ENCODE measurements at regions not wholly inside any gene's neighbourhood (a gene's known extent, or its start where the extent isn't known, plus 50 kb on each side); places are given as distances from the start of the nearest gene placed in this dataset.

DNA sequence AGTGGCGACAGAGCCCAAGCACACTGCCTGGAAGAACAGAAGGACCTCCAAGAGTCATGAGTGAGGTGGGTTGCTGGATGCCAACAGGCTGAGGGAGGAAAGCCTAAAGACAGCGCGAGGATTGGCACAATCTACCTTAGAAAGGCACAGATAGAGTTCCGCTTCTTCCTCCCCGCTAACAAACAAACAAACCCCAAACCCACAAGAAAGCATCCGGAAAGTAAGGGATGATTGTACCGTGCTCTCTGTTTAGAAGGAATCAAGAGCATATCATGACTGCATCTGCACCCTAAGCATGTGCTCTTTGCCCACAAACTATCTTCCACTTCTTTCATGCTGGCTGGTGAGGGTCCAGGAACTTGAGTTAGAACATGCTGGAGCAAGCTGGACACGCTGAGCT lies 233.0 kb upstream of the KLF12 start:
- TF ChIP-seq CTCF (IDR thresholded peaks at IDR 0.05) (no peak), POLR2A (IDR thresholded peaks at IDR 0.05) (no peak)
